Trophoblast cell (in vitro differentiated cells and primary cell): ENCODE measurements at regions not wholly inside any gene's neighbourhood (a gene's known extent, or its start where the extent isn't known, plus 50 kb on each side); places are given as distances from the start of the nearest gene placed in this dataset.

Experiments
- DNase-seq, 2 donors: peaks; one replicate each; pipeline ENCODE4 v3.0.0-alpha.2; 2016
- H2AFZ ChIP-seq: 2 replicates; pipeline ENCODE4 v1.6.1; 2013; ENCODE audit warnings: low read length, moderate library complexity, mild to moderate bottlenecking; ENCODE audit not compliant: insufficient read depth, poor library complexity
- H2AK5ac ChIP-seq: 2 replicates; pipeline ENCODE4 v1.6.1; 2013; ENCODE audit warnings: mild to moderate bottlenecking, low read length
- H2BK120ac ChIP-seq: 2 replicates; pipeline ENCODE4 v1.6.1; 2013; ENCODE audit warnings: low read length, mild to moderate bottlenecking, moderate library complexity; ENCODE audit not compliant: insufficient read depth, poor library complexity
- H2BK12ac ChIP-seq: 2 replicates; pipeline ENCODE4 v1.6.1; 2013; ENCODE audit warnings: mild to moderate bottlenecking, low read length, moderate library complexity
- H2BK5ac ChIP-seq: 2 replicates; pipeline ENCODE4 v1.6.1; 2013; ENCODE audit warnings: low read length, low read depth, moderate library complexity, mild to moderate bottlenecking; ENCODE audit not compliant: poor library complexity
- H3K14ac ChIP-seq: 2 replicates; pipeline ENCODE4 v1.6.1; 2013; ENCODE audit warnings: mild to moderate bottlenecking, low read length
- H3K18ac ChIP-seq: 2 replicates; pipeline ENCODE4 v1.6.1; 2013; ENCODE audit warnings: mild to moderate bottlenecking, low read length
- H3K23ac ChIP-seq: 2 replicates; pipeline ENCODE4 v1.6.1; 2013; ENCODE audit warnings: low read length
- H3K27ac ChIP-seq: 2 replicates; pipeline ENCODE4 v1.5.1; 2013; ENCODE audit warnings: low read depth, mild to moderate bottlenecking, inconsistent platforms, low read length, moderate library complexity
- H3K27me3 ChIP-seq: 2 replicates; pipeline ENCODE4 v1.6.1; 2013; ENCODE audit warnings: inconsistent platforms, mild to moderate bottlenecking, low read length, moderate library complexity; ENCODE audit not compliant: insufficient read depth
- H3K36me3 ChIP-seq, 2 experiments: 1 replicate in 1 of 2; 2 replicates in 1 of 2; pipeline ENCODE4 v1.6.1; 2013; ENCODE audit warnings: low read length in 2 of 2, mild to moderate bottlenecking in 2 of 2, moderate library complexity in 1 of 2; ENCODE audit not compliant: insufficient read depth in 2 of 2, control insufficient read depth in 1 of 2
- H3K4ac ChIP-seq: 2 replicates; pipeline ENCODE4 v1.6.1; 2013; ENCODE audit warnings: low read depth, mild to moderate bottlenecking, low read length, moderate library complexity
- H3K4me1 ChIP-seq, 2 experiments: 1 replicate in 1 of 2; 2 replicates in 1 of 2; pipeline ENCODE4 v1.6.1; 2013; ENCODE audit warnings: low read length in 2 of 2, mild to moderate bottlenecking in 2 of 2, moderate library complexity in 1 of 2; ENCODE audit not compliant: insufficient read depth in 2 of 2, control insufficient read depth in 1 of 2
- H3K4me2 ChIP-seq: 2 replicates; pipeline ENCODE4 v1.6.1; 2013; ENCODE audit warnings: inconsistent platforms, mild to moderate bottlenecking, low read length, moderate library complexity
- H3K4me3 ChIP-seq: 2 replicates; pipeline ENCODE4 v1.5.1; 2013; ENCODE audit warnings: mild to moderate bottlenecking, low read depth, low read length, inconsistent platforms
- H3K79me1 ChIP-seq: one replicate; pipeline ENCODE4 v1.6.1; 2013; ENCODE audit warnings: low read length
- H3K79me2 ChIP-seq: 2 replicates; pipeline ENCODE4 v1.6.1; 2013; ENCODE audit warnings: low read length, mild to moderate bottlenecking; ENCODE audit not compliant: control insufficient read depth, insufficient read depth, poor library complexity
- H3K9ac ChIP-seq: 2 replicates; pipeline ENCODE4 v1.6.1; 2013; ENCODE audit warnings: mild to moderate bottlenecking, low read length
- H3K9me3 ChIP-seq: 2 replicates; pipeline ENCODE4 v1.6.1; 2013; ENCODE audit warnings: low read depth, mild to moderate bottlenecking, control low read depth, inconsistent platforms, low read length; ENCODE audit not compliant: insufficient read depth
- H4K12ac ChIP-seq: 2 replicates; pipeline ENCODE4 v1.6.1; 2013; ENCODE audit warnings: low read depth, mild to moderate bottlenecking, low read length, moderate library complexity
- H4K8ac ChIP-seq: 2 replicates; pipeline ENCODE4 v1.6.1; 2013; ENCODE audit warnings: low read depth, mild to moderate bottlenecking, low read length, moderate library complexity
- H4K91ac ChIP-seq: one replicate; pipeline ENCODE4 v1.6.1; 2013; ENCODE audit warnings: low read depth, mild to moderate bottlenecking, low read length, moderate library complexity
- WGBS: extraction: QIAGEN DNeasy Blood & Tissue Kit; methylation state at CpG from one replicate; pipeline ENCODE4 v1.1.7; 2013; ENCODE audit warnings: missing lambda C conversion rate; ENCODE audit not compliant: insufficient read length, insufficient coverage; ENCODE audit errors: extremely low coverage; 5-methylcytosine and 5-hydroxymethylcytosine counted together

DNA sequence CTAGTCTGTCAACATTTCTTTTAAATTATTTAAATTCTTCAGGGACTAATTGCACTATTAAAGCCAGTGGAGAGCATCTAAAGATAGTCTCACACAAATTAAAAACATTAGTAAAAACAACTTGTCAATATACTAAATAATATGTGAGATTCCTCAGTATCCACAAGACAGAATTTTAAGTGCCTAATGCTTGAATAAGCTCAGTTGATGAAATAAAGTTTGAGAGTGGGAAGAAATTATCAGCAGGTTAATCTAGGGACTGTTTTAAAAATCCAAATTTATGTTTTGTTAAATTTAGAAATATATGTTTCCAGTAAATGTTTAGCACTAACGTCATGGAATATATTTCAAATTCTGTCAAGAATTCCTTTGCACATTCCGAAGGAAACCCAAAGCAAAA is 105.2 kb downstream of the SLC41A2 start:
- Histone ChIP-seq H3K4me2 (no peak overlapping the region), H3K4me3 (no peak overlapping the region), H3K14ac (no peak overlapping the region), H4K8ac (no peak overlapping the region), H4K12ac (no peak overlapping the region), H3K27ac (no peak overlapping the region), H3K36me3 (no peaks in the 10 kb centered on the region), H2BK120ac (no peak overlapping the region), H3K4ac (no peak overlapping the region), H3K79me1 (no peaks in the 10 kb centered on the region), H2BK5ac (no peak overlapping the region), H3K23ac (no peak overlapping the region), H4K91ac (no peak overlapping the region), H3K4me1 (no peaks in the 10 kb centered on the region), H2AFZ (no peak overlapping the region), H3K79me2 (no peaks in the 10 kb centered on the region), H3K27me3 (no peaks in the 10 kb centered on the region), H3K9me3 (no peaks in the 10 kb centered on the region), H2BK12ac (no peak overlapping the region), H2AK5ac (no peak overlapping the region), H3K18ac (no peak overlapping the region), H3K9ac (no peak overlapping the region)
- peak in 1 of 2 donors; percentile 29 for DNase-seq
- WGBS, result no CpG with 5 or more reads among the region's 2 CpGs

- no peak overlapping the region for H4K91ac ChIP-seq
- no peak overlapping the region for H2AFZ ChIP-seq
- H2AK5ac ChIP-seq, result no peak overlapping the region
- no peaks in the 10 kb centered on the region for H3K27me3 ChIP-seq
- no peak overlapping the region for H3K4me3 ChIP-seq
- H3K4me1 ChIP-seq, result no peaks in the 10 kb centered on the region
- peaks cover 0 to 1% of the 10 kb centered on the region in 2 experiments for H3K36me3 ChIP-seq
- H3K9ac ChIP-seq, result no peak overlapping the region
- no peak overlapping the region for H2BK120ac ChIP-seq
- H3K79me1 ChIP-seq, result no peaks in the 10 kb centered on the region
- DNase-seq, result no peak
- no peak overlapping the region for H4K12ac ChIP-seq
- no peak overlapping the region for H3K4me2 ChIP-seq
- H3K4ac ChIP-seq, result no peak overlapping the region
- no peak overlapping the region for H2BK12ac ChIP-seq
- H3K14ac ChIP-seq, result no peak overlapping the region
- H4K8ac ChIP-seq, result no peak overlapping the region
- H3K18ac ChIP-seq, result no peak overlapping the region
- H3K23ac ChIP-seq, result no peak overlapping the region
- H3K79me2 ChIP-seq, result no peaks in the 10 kb centered on the region
- no CpG with 5 or more reads among the region's 2 CpGs for WGBS
- H3K9me3 ChIP-seq, result no peaks in the 10 kb centered on the region
- no peak overlapping the region for H2BK5ac ChIP-seq
- H3K27ac ChIP-seq, result no peak overlapping the region
Observed at GRCh38 chr12:104852102-104852501, 106.0 kb downstream of the SLC41A2 start.

DNA sequence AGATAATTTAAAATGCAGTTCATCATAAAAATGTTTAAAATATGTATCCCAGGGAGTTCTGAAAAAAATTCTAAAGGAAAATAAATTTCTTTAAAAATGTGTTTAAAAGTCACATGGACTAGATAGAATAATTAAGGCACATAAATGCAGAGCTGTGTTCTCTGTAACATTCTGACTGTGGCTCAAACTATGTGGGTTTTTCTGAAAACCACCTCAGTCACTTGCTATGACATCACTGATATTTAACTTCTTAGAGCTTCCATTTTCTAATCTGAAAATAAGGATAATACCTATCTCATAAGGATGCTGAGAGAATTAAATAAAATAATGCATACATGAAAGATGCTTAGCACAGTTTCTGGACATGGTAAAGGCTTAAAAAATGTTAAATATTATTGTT is 107.3 kb downstream of the SLC41A2 start:
- Histone ChIP-seq H2AFZ (no peak overlapping the region), H3K27me3 (no peaks in the 10 kb centered on the region), H2BK12ac (no peak overlapping the region), H2BK120ac (no peak overlapping the region), H3K36me3 (peaks cover 0 to 1% of the 10 kb centered on the region in 2 experiments), H3K4ac (no peak overlapping the region), H3K4me2 (no peak overlapping the region), H2BK5ac (no peak overlapping the region), H3K14ac (no peak overlapping the region), H4K91ac (no peak overlapping the region), H4K8ac (no peak overlapping the region), H3K4me3 (no peak overlapping the region), H3K79me2 (no peaks in the 10 kb centered on the region), H3K23ac (no peak overlapping the region), H3K27ac (no peak overlapping the region), H3K18ac (no peak overlapping the region), H3K79me1 (no peaks in the 10 kb centered on the region), H4K12ac (no peak overlapping the region), H3K4me1 (no peaks in the 10 kb centered on the region), H2AK5ac (no peak overlapping the region), H3K9me3 (no peaks in the 10 kb centered on the region), H3K9ac (no peak overlapping the region)
- no peak for DNase-seq

DNA sequence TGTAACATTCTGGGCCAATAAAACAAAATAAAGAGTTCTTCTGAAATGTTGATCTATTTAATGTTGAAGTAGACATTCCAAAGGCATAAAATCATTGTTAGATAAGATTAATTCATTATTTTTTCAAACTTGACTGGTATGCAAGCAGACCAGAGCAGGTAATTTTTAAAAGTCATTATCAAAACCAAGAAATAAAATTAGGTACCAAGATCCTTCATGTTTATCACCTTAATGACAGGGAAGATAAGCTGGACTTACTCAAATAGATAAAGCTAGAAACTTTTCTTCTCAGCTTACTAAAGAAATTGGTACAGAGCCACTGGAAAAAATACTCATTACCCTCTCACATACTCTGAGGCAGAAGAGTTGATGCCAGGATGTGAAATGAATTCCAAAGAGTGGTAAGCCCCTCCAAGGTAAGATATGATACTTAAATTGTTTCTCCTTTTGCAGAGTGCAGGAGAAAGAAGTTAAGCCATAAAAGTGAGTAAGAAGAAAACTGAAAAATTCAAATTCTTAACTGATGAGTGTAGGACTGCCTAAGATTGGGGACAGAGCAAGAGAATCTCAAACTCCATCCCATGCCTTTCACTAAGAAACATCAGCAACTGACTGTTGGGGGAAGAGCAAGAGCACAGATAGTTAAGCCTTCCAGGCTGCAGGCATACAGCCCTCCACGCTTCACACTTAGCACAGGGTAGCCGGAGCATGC is 111.9 kb downstream of the SLC41A2 start:
- H3K27ac ChIP-seq, result no peak overlapping the region
- no peak overlapping the region for H3K4ac ChIP-seq
- WGBS, result no CpG with 5 or more reads among the region's 2 CpGs
- H3K36me3 ChIP-seq, result peaks cover 0 to 1% of the 10 kb centered on the region in 2 experiments
- H3K18ac ChIP-seq, result no peak overlapping the region
- no peak overlapping the region for H2BK120ac ChIP-seq
- H3K4me2 ChIP-seq, result no peak overlapping the region
- H2BK5ac ChIP-seq, result no peak overlapping the region
- H3K14ac ChIP-seq, result no peak overlapping the region
- H4K8ac ChIP-seq, result no peak overlapping the region
- no peak for DNase-seq
- H3K4me3 ChIP-seq, result no peak overlapping the region
- no peaks in the 10 kb centered on the region for H3K79me2 ChIP-seq
- no peaks in the 10 kb centered on the region for H3K27me3 ChIP-seq
- H3K79me1 ChIP-seq, result no peaks in the 10 kb centered on the region
- H2AK5ac ChIP-seq, result no peak overlapping the region
- H3K4me1 ChIP-seq, result no peaks in the 10 kb centered on the region
- no peak overlapping the region for H2BK12ac ChIP-seq
- H3K23ac ChIP-seq, result no peak overlapping the region
- no peak overlapping the region for H4K12ac ChIP-seq
- no peaks in the 10 kb centered on the region for H3K9me3 ChIP-seq
- no peak overlapping the region for H4K91ac ChIP-seq
- no peak overlapping the region for H3K9ac ChIP-seq
- no peak overlapping the region for H2AFZ ChIP-seq
